GM23338 (cell line): ENCODE measurements at regions not wholly inside any gene's neighbourhood (a gene's known extent, or its start where the extent isn't known, plus 50 kb on each side); places are given as distances from the start of the nearest gene placed in this dataset.

ENCODE experiments used
- CTCF ChIP-seq, 2 experiments: fragments of 200-600 bp in 1 of 2; sonication (generic) in 1 of 2; conservative IDR thresholded peaks; 2 replicates each; pipeline versions ENCODE4 v1.5.1 to v1.6.1; 2016 to 2017; ENCODE audit warnings: antibody characterized with exemption in 2 of 2, low read depth in 2 of 2, mild to moderate bottlenecking in 2 of 2, moderate library complexity in 1 of 2
- JUNB ChIP-seq: IDR thresholded peaks from one replicate; pipeline ENCODE4 v1.6.1; 2016; ENCODE audit warnings: antibody characterized with exemption; ENCODE audit not compliant: unreplicated experiment

- TF ChIP-seq CTCF (conservative IDR thresholded peaks at IDR 0.05; ENCODE audit: low read depth in 2 of 2) (no peak), JUNB (no peak)
Observed at GRCh38 chr2:180258579-180258978, 251.5 kb upstream of the CWC22 start.
